ENCODE measurements at regions not wholly inside any gene's neighbourhood (a gene's known extent, or its start where the extent isn't known, plus 50 kb on each side); places are given as distances from the start of the nearest gene placed in this dataset.

DNA sequence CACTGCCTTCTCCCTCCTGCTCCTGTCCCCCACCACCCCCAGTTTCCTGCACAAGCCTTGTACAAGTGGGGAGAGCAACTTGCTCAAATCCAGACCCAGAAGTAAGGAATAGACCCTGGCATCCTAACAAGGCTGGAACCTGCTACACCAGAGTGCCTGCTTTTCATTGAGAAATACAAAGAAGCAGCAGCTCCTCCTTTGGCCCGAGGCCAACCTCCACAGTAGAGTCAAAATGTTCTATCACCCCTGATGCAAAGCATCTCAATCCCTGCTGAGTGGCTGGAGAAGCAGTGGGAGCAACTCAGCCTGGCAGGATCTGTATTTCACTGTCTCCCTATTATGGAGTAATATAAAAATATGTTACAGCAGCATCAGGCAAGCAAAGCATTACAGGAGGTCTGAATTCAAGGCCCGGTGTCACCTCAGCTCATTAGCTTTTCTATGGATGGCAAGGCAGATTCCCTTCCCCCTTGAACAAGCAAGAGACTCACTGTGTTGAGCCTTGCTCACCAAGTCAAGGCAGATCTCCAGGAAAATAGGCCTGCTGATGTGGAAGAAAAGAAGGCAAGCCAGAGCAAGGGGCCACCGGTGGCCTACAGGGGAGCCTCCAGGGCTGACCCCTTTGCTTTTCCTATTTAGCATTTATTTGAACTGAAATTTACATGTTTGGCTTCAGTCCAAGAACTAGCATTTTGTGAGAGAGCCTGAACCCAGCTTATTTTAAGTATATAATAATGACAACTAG lies 186.3 kb upstream of the EGLN3 start:
- Histone ChIP-seq H3K9me3 (ENCODE audit: insufficient read depth, low read length) (no peaks in the 10 kb centered on the region), H4K20me1 (ENCODE audit: insufficient read depth, low read length) (no peaks in the 10 kb centered on the region), H2AFZ (ENCODE audit: low read depth, low read length) (no peak overlapping the region), H3K4me1 (ENCODE audit: low read length) (no peaks in the 10 kb centered on the region), H3K79me2 (ENCODE audit: low read length) (no peaks in the 10 kb centered on the region), H3K4me2 (ENCODE audit: low read length) (no peak overlapping the region), H3K9ac (ENCODE audit: low read length) (no peak overlapping the region), H3K27me3 (ENCODE audit: low read depth, low read length) (no peaks in the 10 kb centered on the region), H3K36me3 (replicated peaks; ENCODE audit: low read depth, low read length) (no peaks in the 10 kb centered on the region), H3K27ac (ENCODE audit: low read length) (no peak overlapping the region), H3K4me3 (ENCODE audit: low read length) (no peak overlapping the region)
- TF ChIP-seq, protein P1, sequence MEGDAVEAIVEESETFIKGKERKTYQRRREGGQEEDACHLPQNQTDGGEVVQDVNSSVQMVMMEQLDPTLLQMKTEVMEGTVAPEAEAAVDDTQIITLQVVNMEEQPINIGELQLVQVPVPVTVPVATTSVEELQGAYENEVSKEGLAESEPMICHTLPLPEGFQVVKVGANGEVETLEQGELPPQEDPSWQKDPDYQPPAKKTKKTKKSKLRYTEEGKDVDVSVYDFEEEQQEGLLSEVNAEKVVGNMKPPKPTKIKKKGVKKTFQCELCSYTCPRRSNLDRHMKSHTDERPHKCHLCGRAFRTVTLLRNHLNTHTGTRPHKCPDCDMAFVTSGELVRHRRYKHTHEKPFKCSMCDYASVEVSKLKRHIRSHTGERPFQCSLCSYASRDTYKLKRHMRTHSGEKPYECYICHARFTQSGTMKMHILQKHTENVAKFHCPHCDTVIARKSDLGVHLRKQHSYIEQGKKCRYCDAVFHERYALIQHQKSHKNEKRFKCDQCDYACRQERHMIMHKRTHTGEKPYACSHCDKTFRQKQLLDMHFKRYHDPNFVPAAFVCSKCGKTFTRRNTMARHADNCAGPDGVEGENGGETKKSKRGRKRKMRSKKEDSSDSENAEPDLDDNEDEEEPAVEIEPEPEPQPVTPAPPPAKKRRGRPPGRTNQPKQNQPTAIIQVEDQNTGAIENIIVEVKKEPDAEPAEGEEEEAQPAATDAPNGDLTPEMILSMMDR (IDR thresholded peaks at IDR 0.05; ENCODE audit: low read depth, low read length), result no peak
- no peak for TF ChIP-seq EZH2phosphoT487 (IDR thresholded peaks at IDR 0.05; ENCODE audit: low read depth)

GRCh38 chr14:34135492-34135891 lies 184.6 kb upstream of the EGLN3 start:
- no peak overlapping the region for H3K4me3 ChIP-seq (ENCODE audit: low read length)
- no peak overlapping the region for H3K9ac ChIP-seq (ENCODE audit: low read length)
- no peaks in the 10 kb centered on the region for H3K27me3 ChIP-seq (ENCODE audit: low read depth, low read length)
- no peak for TF ChIP-seq EZH2phosphoT487 (IDR thresholded peaks at IDR 0.05; ENCODE audit: low read depth)
- TF ChIP-seq, protein P1 (IDR thresholded peaks at IDR 0.05; ENCODE audit: low read depth, low read length), result no peak
- no peaks in the 10 kb centered on the region for H3K79me2 ChIP-seq (ENCODE audit: low read length)
- no peaks in the 10 kb centered on the region for H3K4me1 ChIP-seq (ENCODE audit: low read length)
- no peaks in the 10 kb centered on the region for H3K9me3 ChIP-seq (ENCODE audit: insufficient read depth, low read length)
- H3K36me3 ChIP-seq (replicated peaks; ENCODE audit: low read depth, low read length), result no peaks in the 10 kb centered on the region
- no peak overlapping the region for H3K4me2 ChIP-seq (ENCODE audit: low read length)
- H3K27ac ChIP-seq (ENCODE audit: low read length), result no peak overlapping the region
- no peak overlapping the region for H2AFZ ChIP-seq (ENCODE audit: low read depth, low read length)
- H4K20me1 ChIP-seq (ENCODE audit: insufficient read depth, low read length), result no peaks in the 10 kb centered on the region

- H3K9me3 ChIP-seq (ENCODE audit: insufficient read depth, low read length), result no peaks in the 10 kb centered on the region
- H3K4me3 ChIP-seq (ENCODE audit: low read length), result no peak overlapping the region
- H3K27ac ChIP-seq (ENCODE audit: low read length), result no peak overlapping the region
- H3K4me2 ChIP-seq (ENCODE audit: low read length), result no peak overlapping the region
- H3K4me1 ChIP-seq (ENCODE audit: low read length), result no peaks in the 10 kb centered on the region
- TF ChIP-seq, protein P1 (IDR thresholded peaks at IDR 0.05; ENCODE audit: low read depth, low read length), result no peak
- no peak for TF ChIP-seq EZH2phosphoT487 (IDR thresholded peaks at IDR 0.05; ENCODE audit: low read depth)
- no peaks in the 10 kb centered on the region for H3K79me2 ChIP-seq (ENCODE audit: low read length)
- H3K9ac ChIP-seq (ENCODE audit: low read length), result no peak overlapping the region
- H4K20me1 ChIP-seq (ENCODE audit: insufficient read depth, low read length), result no peaks in the 10 kb centered on the region
- no peak overlapping the region for H2AFZ ChIP-seq (ENCODE audit: low read depth, low read length)
- H3K36me3 ChIP-seq (replicated peaks; ENCODE audit: low read depth, low read length), result no peaks in the 10 kb centered on the region
- no peaks in the 10 kb centered on the region for H3K27me3 ChIP-seq (ENCODE audit: low read depth, low read length)
Measured at GRCh38 chr14:34134484-34134883, 183.6 kb upstream of the EGLN3 start.

- Histone ChIP-seq H3K4me1 (ENCODE audit: low read length) (no peaks in the 10 kb centered on the region), H3K9ac (ENCODE audit: low read length) (no peak overlapping the region), H3K27ac (ENCODE audit: low read length) (no peak overlapping the region), H3K4me2 (ENCODE audit: low read length) (no peak overlapping the region), H3K9me3 (ENCODE audit: insufficient read depth, low read length) (no peaks in the 10 kb centered on the region), H3K79me2 (ENCODE audit: low read length) (no peaks in the 10 kb centered on the region), H3K4me3 (ENCODE audit: low read length) (no peak overlapping the region), H2AFZ (ENCODE audit: low read depth, low read length) (no peak overlapping the region), H3K36me3 (replicated peaks; ENCODE audit: low read depth, low read length) (no peaks in the 10 kb centered on the region), H4K20me1 (ENCODE audit: insufficient read depth, low read length) (no peaks in the 10 kb centered on the region), H3K27me3 (ENCODE audit: low read depth, low read length) (no peaks in the 10 kb centered on the region)
- no peak for TF ChIP-seq EZH2phosphoT487 (IDR thresholded peaks at IDR 0.05; ENCODE audit: low read depth)
- TF ChIP-seq, protein P1 (IDR thresholded peaks at IDR 0.05; ENCODE audit: low read depth, low read length), result no peak
Measured at GRCh38 chr14:34129927-34130552, 179.2 kb upstream of the EGLN3 start.

All from OCI-LY3 (cell line).